ENCODE measurements at regions not wholly inside any gene's neighbourhood (a gene's known extent, or its start where the extent isn't known, plus 50 kb on each side); places are given as distances from the start of the nearest gene placed in this dataset.

GRCh38 chr11:43578346-43579170 lies 102.0 kb upstream of the HSD17B12 start:
- peaks cover 0 to 32% of the 10 kb centered on the region in 2 donors for H3K4me1 ChIP-seq
- TF ChIP-seq POLR2A (IDR thresholded peaks at IDR 0.05) = no peak
- no peak for TF ChIP-seq CTCF (IDR thresholded peaks at IDR 0.05)
- no peaks in the 10 kb centered on the region for H3K36me3 ChIP-seq
- no peak overlapping the region for H3K27ac ChIP-seq
- peaks cover 27 to 68% of the 10 kb centered on the region in 2 donors for H3K27me3 ChIP-seq
- H3K9me3 ChIP-seq = no peaks in the 10 kb centered on the region
- DNase-seq = no peak
- intact Hi-C loops (cut with DNase I; ENCODE audit: low total_unique reads) = no loop called here
- H3K4me3 ChIP-seq = no peak overlapping the region

- TF ChIP-seq POLR2A (IDR thresholded peaks at IDR 0.05) = no peak
- TF ChIP-seq CTCF (IDR thresholded peaks at IDR 0.05) = no peak
- intact Hi-C loops (cut with DNase I; ENCODE audit: low total_unique reads) = no loop called here
- Histone ChIP-seq H3K9me3 (no peaks in the 10 kb centered on the region), H3K4me1 (peaks cover 0 to 32% of the 10 kb centered on the region in 2 donors), H3K36me3 (no peaks in the 10 kb centered on the region), H3K27ac (no peak overlapping the region), H3K27me3 (peaks cover 27 to 68% of the 10 kb centered on the region in 2 donors), H3K4me3 (peak overlapping the region; percentile 3 to 22)
- no peak for DNase-seq
Measured at GRCh38 chr11:43579171-43579918, 101.2 kb upstream of the HSD17B12 start.

- H3K4me3 ChIP-seq = peak overlapping the region in 1 of 2 donors; percentile 22
- intact Hi-C loops (cut with DNase I; ENCODE audit: low total_unique reads) = no loop called here
- H3K27ac ChIP-seq = no peak overlapping the region
- H3K36me3 ChIP-seq = no peaks in the 10 kb centered on the region
- peaks cover 0 to 29% of the 10 kb centered on the region in 2 donors for H3K4me1 ChIP-seq
- no peak for DNase-seq
- TF ChIP-seq POLR2A (IDR thresholded peaks at IDR 0.05) (no peak), CTCF (IDR thresholded peaks at IDR 0.05) (no peak)
- H3K27me3 ChIP-seq = peaks cover 27 to 66% of the 10 kb centered on the region in 2 donors
- no peaks in the 10 kb centered on the region for H3K9me3 ChIP-seq
Measured at GRCh38 chr11:43579919-43580276, 100.6 kb upstream of the HSD17B12 start.

- H3K27ac ChIP-seq = no peak overlapping the region
- H3K4me1 ChIP-seq = peaks cover 0 to 20% of the 10 kb centered on the region in 2 donors
- no peaks in the 10 kb centered on the region for H3K9me3 ChIP-seq
- TF ChIP-seq POLR2A (IDR thresholded peaks at IDR 0.05) = no peak
- no peak for DNase-seq
- no peaks in the 10 kb centered on the region for H3K36me3 ChIP-seq
- H3K27me3 ChIP-seq = peaks cover 27 to 60% of the 10 kb centered on the region in 2 donors
- no peak overlapping the region for H3K4me3 ChIP-seq
- intact Hi-C loops (cut with DNase I; ENCODE audit: low total_unique reads) = no loop called here
Measured at GRCh38 chr11:43580735-43581369, 99.7 kb upstream of the HSD17B12 start.

GRCh38 chr11:43581370-43582023 lies 99.0 kb upstream of the HSD17B12 start:
- H3K4me3 ChIP-seq = no peak overlapping the region
- peaks cover 23 to 58% of the 10 kb centered on the region in 2 donors for H3K27me3 ChIP-seq
- intact Hi-C loops (cut with DNase I; ENCODE audit: low total_unique reads) = no loop called here
- TF ChIP-seq CTCF (IDR thresholded peaks at IDR 0.05) (no peak), POLR2A (IDR thresholded peaks at IDR 0.05) (no peak)
- no peaks in the 10 kb centered on the region for H3K9me3 ChIP-seq
- H3K4me1 ChIP-seq = peaks cover 0 to 15% of the 10 kb centered on the region in 2 donors
- H3K36me3 ChIP-seq = no peaks in the 10 kb centered on the region
- no peak overlapping the region for H3K27ac ChIP-seq
- no peak for DNase-seq
